Right lobe of liver (tissue), 4 donors: ENCODE measurements at regions not wholly inside any gene's neighbourhood (a gene's known extent, or its start where the extent isn't known, plus 50 kb on each side); places are given as distances from the start of the nearest gene placed in this dataset.

Experiments
- CTCF ChIP-seq, 4 donors: fragments of 200-600 bp in 3 of 4; fragments of 450-650 bp in 1 of 4; IDR thresholded peaks; one replicate each; pipeline versions ENCODE4 v1.5.1 to v1.8.0; 2016 to 2022; ENCODE audit warnings: antibody characterized with exemption in 4 of 4, mild to moderate bottlenecking in 2 of 4
- POLR2A ChIP-seq: fragments of 450-650 bp; IDR thresholded peaks from one replicate; pipeline ENCODE4 v1.6.1; 2017; ENCODE audit warnings: antibody characterized with exemption, mild to moderate bottlenecking
- donor health status: DM: no; HTN: no; CAD: no.
- donor health status: DM: no; HTN: no; CAD: no.
- donor health status: DM: no; HTN: yes; CAD: no.

GRCh38 chr3:16800361-16800760 lies 84.4 kb upstream of the PLCL2 start:
- no peak for TF ChIP-seq CTCF (IDR thresholded peaks at IDR 0.05)
- no peak for TF ChIP-seq POLR2A
